NT2/D1 (cell line): ENCODE measurements at regions not wholly inside any gene's neighbourhood (a gene's known extent, or its start where the extent isn't known, plus 50 kb on each side); places are given as distances from the start of the nearest gene placed in this dataset.

Experiments used
- SUZ12 ChIP-seq: IDR thresholded peaks from 2 replicates; pipeline ENCODE4 v1.6.1; 2011; ENCODE audit not compliant: insufficient read length, insufficient read depth; ENCODE audit errors: extremely low read depth
- YY1 ChIP-seq: IDR thresholded peaks from 2 replicates; pipeline ENCODE4 v1.6.1; 2011; ENCODE audit not compliant: insufficient read length, insufficient read depth

DNA sequence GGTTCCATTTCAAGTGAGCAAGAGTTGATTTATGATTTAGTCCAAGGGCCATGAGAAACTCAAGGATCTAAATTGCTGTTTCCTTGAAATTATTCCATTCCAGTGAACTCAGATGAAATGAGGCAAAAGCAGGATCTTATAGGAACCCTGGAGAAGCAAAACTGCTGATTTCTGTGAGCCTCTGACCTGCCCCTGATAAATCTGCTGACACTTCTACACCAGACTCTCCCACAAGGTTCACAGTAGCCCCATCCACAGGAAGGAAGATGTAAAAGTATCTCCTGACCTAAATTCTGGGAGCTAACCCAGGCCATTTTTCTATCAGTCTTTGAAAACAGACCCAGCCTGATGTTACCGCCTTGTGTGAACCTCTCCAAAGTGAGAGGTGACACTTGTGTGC is 987.6 kb upstream of the AUTS2 start:
- TF ChIP-seq YY1, result no peak
- TF ChIP-seq SUZ12, result no peak
